HepG2 (cell line): ENCODE measurements at regions not wholly inside any gene's neighbourhood (a gene's known extent, or its start where the extent isn't known, plus 50 kb on each side); places are given as distances from the start of the nearest gene placed in this dataset.

Experiments used
- ATAC-seq: fragments of 200-7000 bp; cut with Tn5 transposase; 3 replicates; pipeline ENCODE4 v1.9.1; 2020; ENCODE audit warnings: mild to moderate bottlenecking, moderate library complexity
- BruUV-seq: library from RNA; stranded (reverse); fragments of 400-500 nt; replicated peaks from 2 replicates; lab custom pipeline; 2021; lab: Mats Ljungman, UMichigan
- CTCF ChIA-PET: fragments of 300-600 bp; formaldehyde crosslinking; extraction: SDS; loops from one replicate; lab custom pipeline; 2021; ENCODE audit warnings: low total read pairs, inconsistent platforms, low intra/inter-chr PET ratio; lab: Yijun Ruan, JAX
- POLR2A ChIA-PET: fragments of 350-600 bp; sonication (Branson Sonifier 250); formaldehyde crosslinking; loops from one replicate; lab custom pipeline; 2020; ENCODE audit warnings: antibody characterized with exemption, inconsistent platforms; lab: Yijun Ruan, JAX
- DNase-seq: peaks from one replicate; pipeline ENCODE4 v3.0.0-alpha.2; 2015; ENCODE audit warnings: low spot score
- FAIRE-seq: peaks from 3 replicates; lab custom pipeline; 2011; peaks lifted over from hg19 to GRCh38; lab: Jason Lieb, UNC
- H2AFZ ChIP-seq: one replicate; pipeline ENCODE4 v1.6.1; 2011; ENCODE audit warnings: low read length, inconsistent platforms
- H3K27ac ChIP-seq: fragments of 300-600 bp; 3 replicates; pipeline ENCODE4 v1.8.0; 2011; ENCODE audit warnings: mixed run types, mild to moderate bottlenecking, mixed read lengths, low read length, inconsistent platforms; ENCODE audit not compliant: insufficient read depth; ENCODE audit errors: extremely low read length
- H3K27me3 ChIP-seq, 2 experiments: fragments of 200-600 bp in 1 of 2; 2 replicates in 1 of 2; 3 replicates in 1 of 2; pipeline versions ENCODE4 v1.6.0 to v1.8.0; 2011; ENCODE audit warnings: low read length in 2 of 2, mild to moderate bottlenecking in 2 of 2, moderate library complexity in 2 of 2, inconsistent platforms in 1 of 2; ENCODE audit not compliant: insufficient read depth in 2 of 2, control insufficient read depth in 1 of 2
- H3K36me3 ChIP-seq, 2 experiments: fragments of 200-600 bp in 1 of 2; replicated peaks in 1 of 2; 2 replicates in 1 of 2; 3 replicates in 1 of 2; pipeline versions ENCODE4 v1.5.1 to v1.8.0; 2011; ENCODE audit warnings: low read length in 2 of 2, inconsistent platforms in 1 of 2; ENCODE audit not compliant: insufficient read depth in 2 of 2, control insufficient read depth in 1 of 2
- H3K4me1 ChIP-seq: 2 replicates; pipeline ENCODE4 v1.5.1; 2012; ENCODE audit warnings: low read length, inconsistent platforms; ENCODE audit not compliant: insufficient read depth
- H3K4me2 ChIP-seq: 2 replicates; pipeline ENCODE4 v1.6.0; 2011; ENCODE audit warnings: low read depth, low read length, inconsistent platforms
- H3K4me3 ChIP-seq, 3 experiments: fragments of 200-600 bp in 1 of 3; sonication (generic), shearing (Covaris generic) in 1 of 3; replicated peaks in 1 of 3; 2 replicates each; pipeline ENCODE4 v1.5.1; 2011 to 2016; ENCODE audit warnings: low read length in 3 of 3, inconsistent platforms in 2 of 3, low read depth in 2 of 3, mild to moderate bottlenecking in 2 of 3, control low read depth in 1 of 3, mixed read lengths in 1 of 3; ENCODE audit not compliant: insufficient read depth in 1 of 3
- H3K79me2 ChIP-seq: one replicate; pipeline ENCODE4 v1.6.1; 2011; ENCODE audit warnings: low read length, inconsistent platforms; ENCODE audit not compliant: insufficient read depth
- H3K9ac ChIP-seq: 2 replicates; pipeline ENCODE4 v1.6.0; 2011; ENCODE audit warnings: mild to moderate bottlenecking, low read depth, low read length, inconsistent platforms; ENCODE audit not compliant: insufficient read depth
- H3K9me3 ChIP-seq: 2 replicates; pipeline ENCODE4 v1.5.1; 2012; ENCODE audit warnings: mild to moderate bottlenecking, low read length
- H4K20me1 ChIP-seq: 2 replicates; pipeline ENCODE4 v1.6.0; 2011; ENCODE audit warnings: inconsistent platforms, mild to moderate bottlenecking, low read length, moderate library complexity; ENCODE audit not compliant: insufficient read depth
- PREB ChIP-seq: sonication (generic); formaldehyde crosslinking; IDR thresholded peaks from 2 replicates; pipeline ENCODE4 v1.4.0; 2020; ENCODE audit warnings: missing genetic modification reagents
- ZGPAT ChIP-seq: IDR thresholded peaks from 2 replicates; pipeline ENCODE4 v1.6.1; 2016; ENCODE audit warnings: mild to moderate bottlenecking
- ZNF333 ChIP-seq: sonication (generic); formaldehyde crosslinking; IDR thresholded peaks from 2 replicates; pipeline ENCODE4 v1.4.0; 2020; ENCODE audit warnings: mild to moderate bottlenecking, missing genetic modification reagents, borderline replicate concordance
- ZSCAN9 ChIP-seq: IDR thresholded peaks from 2 replicates; pipeline ENCODE4 v1.6.1; 2016; ENCODE audit warnings: borderline replicate concordance
- WGBS: methylation state at CpG from one replicate; pipeline ENCODE4 v1.1.6; 2017; ENCODE audit warnings: low lambda C conversion rate; 5-methylcytosine and 5-hydroxymethylcytosine counted together
- in situ Hi-C: cut with HindIII; loops from 2 replicates; pipeline ENCODE4 v1.10.0; 2017; ENCODE audit warnings: low pct_unique_long_range_greater_than_20kb; ENCODE audit not compliant: extremely low pct_ligation_motif_present
- intact Hi-C: fragments of 100-400 bp; cut with micrococcal nuclease; formaldehyde crosslinking; loops from one replicate; pipeline ENCODE4 v1.10.0; 2022; ENCODE audit not compliant: unreplicated experiment
- TF ChIP-seq, protein P1 (sequence below): fragments of 450-650 bp; IDR thresholded peaks from 2 replicates; pipeline ENCODE4 v1.6.1; 2017

DNA sequence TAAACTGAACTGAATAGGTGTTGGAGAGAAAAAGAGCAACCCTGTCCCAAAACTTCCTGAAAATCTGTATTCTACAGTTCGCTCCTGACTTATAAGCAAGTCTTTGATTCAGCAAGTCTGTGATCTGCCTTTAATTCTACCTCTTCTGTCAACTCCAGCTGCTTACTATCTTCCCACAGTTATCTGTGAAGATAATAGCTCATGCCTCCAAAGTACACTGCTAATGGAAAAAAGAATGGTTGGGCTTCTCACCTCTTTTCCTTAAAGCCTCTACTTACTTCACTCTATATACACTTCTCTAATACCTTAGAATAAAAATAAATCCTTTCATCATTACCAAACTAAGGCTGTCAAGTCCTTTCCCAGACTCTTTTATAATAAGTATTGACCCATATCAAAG is 391.5 kb upstream of the MIR17HG start (continued):
- TF ChIP-seq PREB (CRISPR knock-in tag) = no peak
- TF ChIP-seq ZSCAN9 = no peak
- TF ChIP-seq ZGPAT (CRISPR knock-in tag) = no peak
- TF ChIP-seq, protein P1, sequence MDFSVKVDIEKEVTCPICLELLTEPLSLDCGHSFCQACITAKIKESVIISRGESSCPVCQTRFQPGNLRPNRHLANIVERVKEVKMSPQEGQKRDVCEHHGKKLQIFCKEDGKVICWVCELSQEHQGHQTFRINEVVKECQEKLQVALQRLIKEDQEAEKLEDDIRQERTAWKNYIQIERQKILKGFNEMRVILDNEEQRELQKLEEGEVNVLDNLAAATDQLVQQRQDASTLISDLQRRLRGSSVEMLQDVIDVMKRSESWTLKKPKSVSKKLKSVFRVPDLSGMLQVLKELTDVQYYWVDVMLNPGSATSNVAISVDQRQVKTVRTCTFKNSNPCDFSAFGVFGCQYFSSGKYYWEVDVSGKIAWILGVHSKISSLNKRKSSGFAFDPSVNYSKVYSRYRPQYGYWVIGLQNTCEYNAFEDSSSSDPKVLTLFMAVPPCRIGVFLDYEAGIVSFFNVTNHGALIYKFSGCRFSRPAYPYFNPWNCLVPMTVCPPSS = no peak

DNA sequence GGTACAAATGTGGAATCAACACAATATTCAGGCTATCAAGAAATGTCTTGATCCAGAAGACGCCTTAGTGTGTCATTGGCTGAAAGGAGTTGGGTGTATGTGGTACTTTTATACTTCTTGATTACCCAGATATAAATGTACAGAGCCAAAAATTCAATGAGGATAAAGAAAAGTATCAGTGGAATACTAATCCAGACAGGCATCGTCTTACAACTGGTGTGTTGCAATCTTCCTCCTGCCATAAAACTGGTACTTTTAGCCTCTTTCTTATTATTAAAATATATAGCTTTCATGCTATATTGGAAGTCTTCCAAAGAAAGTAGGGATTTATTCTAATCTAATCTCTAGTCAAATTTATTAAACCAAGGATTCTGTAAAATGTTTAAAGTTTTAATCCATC is 388.6 kb upstream of the MIR17HG start:
- Histone ChIP-seq H2AFZ (no peak overlapping the region), H3K9ac (no peak overlapping the region), H3K27ac (no peak overlapping the region), H3K4me1 (no peaks in the 10 kb centered on the region), H4K20me1 (no peaks in the 10 kb centered on the region), H3K79me2 (no peaks in the 10 kb centered on the region), H3K27me3 (no peaks in the 10 kb centered on the region), H3K36me3 (no peaks in the 10 kb centered on the region), H3K4me3 (no peak overlapping the region), H3K9me3 (no peaks in the 10 kb centered on the region), H3K4me2 (no peak overlapping the region)
- ChIA-PET POLR2A (no interaction called here), CTCF (no interaction called here)
- DNase-seq = no peak
- 3% methylated on average over 2 of the region's 2 CpGs for WGBS
- intact Hi-C loops = no loop called here
- TF ChIP-seq ZNF333 (CRISPR knock-in tag) = no peak
- in situ Hi-C loops = no loop called here
- no peak for FAIRE-seq
- no peak for ATAC-seq
- BruUV-seq = no TSS peak
